ENCODE measurements at regions not wholly inside any gene's neighbourhood (a gene's known extent, or its start where the extent isn't known, plus 50 kb on each side); places are given as distances from the start of the nearest gene placed in this dataset.

GRCh38 chr10:75335191-75335590 lies 66.4 kb downstream of the ZNF503 start:
- no peak for DNase-seq
- no peak overlapping the region for H3K4me3 ChIP-seq
- WGBS, 3 donors: 22 to 56% (median 41%) methylated on average over 1 of the region's 1 CpG
- no peaks in the 10 kb centered on the region for H3K36me3 ChIP-seq
- intact Hi-C loops (cut with DNase I): no loop called here
- no peaks in the 10 kb centered on the region for H3K9me3 ChIP-seq
- no peaks in the 10 kb centered on the region for H3K4me1 ChIP-seq (ENCODE audit: insufficient read depth)
- no peaks in the 10 kb centered on the region for H3K27me3 ChIP-seq
- H3K27ac ChIP-seq: no peak overlapping the region
- no peak for TF ChIP-seq POLR2A (IDR thresholded peaks at IDR 0.05)
- no peak for TF ChIP-seq EP300 (IDR thresholded peaks at IDR 0.05)
- no peak for TF ChIP-seq CTCF (IDR thresholded peaks at IDR 0.05)

GRCh38 chr10:75334720-75335119 lies 66.8 kb downstream of the ZNF503 start:
- no peaks in the 10 kb centered on the region for H3K27me3 ChIP-seq
- no peak overlapping the region for H3K27ac ChIP-seq
- no peak for TF ChIP-seq CTCF (IDR thresholded peaks at IDR 0.05)
- TF ChIP-seq POLR2A (IDR thresholded peaks at IDR 0.05): no peak
- TF ChIP-seq EP300 (IDR thresholded peaks at IDR 0.05): no peak
- no peaks in the 10 kb centered on the region for H3K36me3 ChIP-seq
- DNase-seq: no peak
- intact Hi-C loops (cut with DNase I): no loop called here
- H3K9me3 ChIP-seq: no peaks in the 10 kb centered on the region
- H3K4me3 ChIP-seq: no peak overlapping the region
- 71 to 77% (median 75%) methylated on average over 1 of the region's 1 CpG for WGBS, 3 donors
- no peaks in the 10 kb centered on the region for H3K4me1 ChIP-seq (ENCODE audit: insufficient read depth)

- no peak overlapping the region for H3K27ac ChIP-seq
- intact Hi-C loops (cut with DNase I): no loop called here
- 83 to 96% (median 95%) methylated on average over 1 of the region's 1 CpG for WGBS, 3 donors
- H3K9me3 ChIP-seq: no peaks in the 10 kb centered on the region
- no peak overlapping the region for H3K4me3 ChIP-seq
- no peaks in the 10 kb centered on the region for H3K27me3 ChIP-seq
- TF ChIP-seq POLR2A (IDR thresholded peaks at IDR 0.05): no peak
- TF ChIP-seq EP300 (IDR thresholded peaks at IDR 0.05): no peak
- TF ChIP-seq CTCF (IDR thresholded peaks at IDR 0.05): no peak
- no peaks in the 10 kb centered on the region for H3K4me1 ChIP-seq (ENCODE audit: insufficient read depth)
- DNase-seq: no peak
- no peaks in the 10 kb centered on the region for H3K36me3 ChIP-seq
Measured at GRCh38 chr10:75332081-75332480, 69.5 kb downstream of the ZNF503 start.

GRCh38 chr10:75331081-75331480 lies 70.5 kb downstream of the ZNF503 start:
- intact Hi-C loops (cut with DNase I): no loop called here
- no peak overlapping the region for H3K27ac ChIP-seq
- H3K4me3 ChIP-seq: no peak overlapping the region
- H3K27me3 ChIP-seq: no peaks in the 10 kb centered on the region
- TF ChIP-seq CTCF (IDR thresholded peaks at IDR 0.05): no peak
- TF ChIP-seq POLR2A (IDR thresholded peaks at IDR 0.05): no peak
- no peak for TF ChIP-seq EP300 (IDR thresholded peaks at IDR 0.05)
- no peak for DNase-seq
- 97 to 100% (median 97%) methylated on average over 1 of the region's 1 CpG for WGBS, 3 donors
- no peaks in the 10 kb centered on the region for H3K9me3 ChIP-seq
- no peaks in the 10 kb centered on the region for H3K4me1 ChIP-seq (ENCODE audit: insufficient read depth)
- H3K36me3 ChIP-seq: no peaks in the 10 kb centered on the region
